ENCODE measurements at regions not wholly inside any gene's neighbourhood (a gene's known extent, or its start where the extent isn't known, plus 50 kb on each side); places are given as distances from the start of the nearest gene placed in this dataset.

GRCh38 chr16:86994215-86994614 lies 323.0 kb downstream of the C16orf95 start:
- no peak overlapping the region for H3K27ac ChIP-seq
- TF ChIP-seq, protein P1, sequence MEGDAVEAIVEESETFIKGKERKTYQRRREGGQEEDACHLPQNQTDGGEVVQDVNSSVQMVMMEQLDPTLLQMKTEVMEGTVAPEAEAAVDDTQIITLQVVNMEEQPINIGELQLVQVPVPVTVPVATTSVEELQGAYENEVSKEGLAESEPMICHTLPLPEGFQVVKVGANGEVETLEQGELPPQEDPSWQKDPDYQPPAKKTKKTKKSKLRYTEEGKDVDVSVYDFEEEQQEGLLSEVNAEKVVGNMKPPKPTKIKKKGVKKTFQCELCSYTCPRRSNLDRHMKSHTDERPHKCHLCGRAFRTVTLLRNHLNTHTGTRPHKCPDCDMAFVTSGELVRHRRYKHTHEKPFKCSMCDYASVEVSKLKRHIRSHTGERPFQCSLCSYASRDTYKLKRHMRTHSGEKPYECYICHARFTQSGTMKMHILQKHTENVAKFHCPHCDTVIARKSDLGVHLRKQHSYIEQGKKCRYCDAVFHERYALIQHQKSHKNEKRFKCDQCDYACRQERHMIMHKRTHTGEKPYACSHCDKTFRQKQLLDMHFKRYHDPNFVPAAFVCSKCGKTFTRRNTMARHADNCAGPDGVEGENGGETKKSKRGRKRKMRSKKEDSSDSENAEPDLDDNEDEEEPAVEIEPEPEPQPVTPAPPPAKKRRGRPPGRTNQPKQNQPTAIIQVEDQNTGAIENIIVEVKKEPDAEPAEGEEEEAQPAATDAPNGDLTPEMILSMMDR (IDR thresholded peaks at IDR 0.05): no peak
- TF ChIP-seq ZFX (IDR thresholded peaks at IDR 0.05; ENCODE audit: borderline replicate concordance): no peak

DNA sequence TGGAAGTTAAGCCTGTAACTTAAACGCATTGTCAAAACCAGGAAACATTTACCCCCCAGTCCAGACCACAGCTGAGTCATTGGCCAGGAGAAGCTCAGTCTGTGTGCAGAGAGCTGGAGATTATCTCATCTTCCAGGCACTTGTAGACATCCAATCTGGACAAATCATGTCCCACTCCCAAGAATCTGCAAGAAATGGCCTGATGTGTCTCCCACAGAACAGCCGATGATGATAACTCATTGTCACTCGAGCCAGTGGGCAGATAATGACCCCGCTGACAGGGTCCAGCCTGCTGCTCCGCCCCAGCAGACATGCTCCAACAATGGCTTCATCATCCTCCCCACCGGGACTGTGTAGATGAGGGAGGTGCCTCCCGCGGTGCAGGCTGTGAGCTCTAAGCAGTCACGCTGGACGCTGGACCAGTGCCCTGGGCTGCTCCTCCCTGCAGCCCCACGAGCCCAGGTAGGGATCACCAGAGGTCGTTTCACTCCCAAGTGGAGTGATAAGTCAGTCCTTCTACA lies 322.5 kb downstream of the C16orf95 start:
- no peak overlapping the region for H3K27ac ChIP-seq

GRCh38 chr16:86995456-86995855 lies 321.7 kb downstream of the C16orf95 start:
- H3K27ac ChIP-seq: no peak overlapping the region
- no peak for TF ChIP-seq ZFX (IDR thresholded peaks at IDR 0.05; ENCODE audit: borderline replicate concordance)
- TF ChIP-seq, protein P1 (IDR thresholded peaks at IDR 0.05): no peak

More for the DNA sequence above, 322.5 kb downstream of the C16orf95 start:
- TF ChIP-seq, protein P1 (IDR thresholded peaks at IDR 0.05): no peak
- TF ChIP-seq ZFX (IDR thresholded peaks at IDR 0.05; ENCODE audit: borderline replicate concordance): no peak

GRCh38 chr16:86996081-86996480 lies 321.1 kb downstream of the C16orf95 start:
- H3K27ac ChIP-seq: no peak overlapping the region
- TF ChIP-seq, protein P1 (IDR thresholded peaks at IDR 0.05): no peak
- no peak for TF ChIP-seq ZFX (IDR thresholded peaks at IDR 0.05; ENCODE audit: borderline replicate concordance)

GRCh38 chr16:86997058-86997457 lies 320.1 kb downstream of the C16orf95 start:
- H3K27ac ChIP-seq: no peak overlapping the region
- TF ChIP-seq, protein P1 (IDR thresholded peaks at IDR 0.05): no peak
- no peak for TF ChIP-seq ZFX (IDR thresholded peaks at IDR 0.05; ENCODE audit: borderline replicate concordance)

GRCh38 chr16:86998196-86999001 lies 318.8 kb downstream of the C16orf95 start:
- H3K27ac ChIP-seq: no peak overlapping the region
- TF ChIP-seq ZFX (IDR thresholded peaks at IDR 0.05; ENCODE audit: borderline replicate concordance): no peak
- TF ChIP-seq, protein P1 (IDR thresholded peaks at IDR 0.05): no peak

DNA sequence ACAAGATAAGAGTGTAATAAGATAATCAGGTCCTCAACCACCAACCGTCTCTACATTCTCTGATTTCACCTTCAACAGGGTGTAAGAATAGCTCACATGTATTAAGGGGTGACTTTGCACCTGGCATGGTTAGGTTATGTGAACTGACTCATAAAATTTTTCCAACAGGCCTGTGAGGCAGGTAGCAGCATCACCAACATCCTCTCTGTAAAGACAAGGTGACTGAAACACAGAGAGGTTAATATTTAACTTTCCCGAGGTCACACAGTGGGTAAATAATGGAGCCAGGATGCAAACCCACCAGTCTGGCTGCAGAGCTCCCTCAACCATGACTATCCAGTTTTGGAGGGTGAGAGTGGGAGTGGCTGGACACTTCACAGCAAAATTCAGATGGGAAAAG lies 317.2 kb downstream of the C16orf95 start:
- no peak overlapping the region for H3K27ac ChIP-seq
- TF ChIP-seq, protein P1 (IDR thresholded peaks at IDR 0.05): no peak
- no peak for TF ChIP-seq ZFX (IDR thresholded peaks at IDR 0.05; ENCODE audit: borderline replicate concordance)

Data from 22Rv1 (cell line).